Activated naive CD8-positive, alpha-beta T cell treated with anti-CD3 and anti-CD28 coated beads, Interleukin-2, amount 50 U/mL, for 24 hours (primary cell): ENCODE measurements at regions not wholly inside any gene's neighbourhood (a gene's known extent, or its start where the extent isn't known, plus 50 kb on each side); places are given as distances from the start of the nearest gene placed in this dataset.
A peak's percentile ranks its signal among the peaks of the same experiment; 100 is the strongest.

Experiments used
- ATAC-seq: fragments of 150-1000 bp; cut with Tn5 transposase; one replicate; pipeline ENCODE4 v1.10.0; 2021
- DNase-seq: peaks from one replicate; pipeline ENCODE4 v3.0.0; 2021
- H3K27ac Mint-ChIP-seq: one replicate; pipeline ENCODE4 v1.8.0; 2021; ENCODE audit warnings: mild to moderate bottlenecking, mixed read lengths
- H3K27me3 Mint-ChIP-seq: one replicate; pipeline ENCODE4 v1.8.0; 2021; ENCODE audit warnings: mixed read lengths
- H3K36me3 Mint-ChIP-seq: one replicate; pipeline ENCODE4 v1.8.0; 2021; ENCODE audit warnings: low read depth, mixed read lengths
- H3K4me1 Mint-ChIP-seq: one replicate; pipeline ENCODE4 v1.8.0; 2021; ENCODE audit warnings: mixed read lengths
- H3K4me3 Mint-ChIP-seq: one replicate; pipeline ENCODE4 v1.8.0; 2021; ENCODE audit warnings: mild to moderate bottlenecking, moderate library complexity, mixed read lengths
- H3K9me3 Mint-ChIP-seq: one replicate; pipeline ENCODE4 v1.8.0; 2021; ENCODE audit warnings: mixed read lengths

DNA sequence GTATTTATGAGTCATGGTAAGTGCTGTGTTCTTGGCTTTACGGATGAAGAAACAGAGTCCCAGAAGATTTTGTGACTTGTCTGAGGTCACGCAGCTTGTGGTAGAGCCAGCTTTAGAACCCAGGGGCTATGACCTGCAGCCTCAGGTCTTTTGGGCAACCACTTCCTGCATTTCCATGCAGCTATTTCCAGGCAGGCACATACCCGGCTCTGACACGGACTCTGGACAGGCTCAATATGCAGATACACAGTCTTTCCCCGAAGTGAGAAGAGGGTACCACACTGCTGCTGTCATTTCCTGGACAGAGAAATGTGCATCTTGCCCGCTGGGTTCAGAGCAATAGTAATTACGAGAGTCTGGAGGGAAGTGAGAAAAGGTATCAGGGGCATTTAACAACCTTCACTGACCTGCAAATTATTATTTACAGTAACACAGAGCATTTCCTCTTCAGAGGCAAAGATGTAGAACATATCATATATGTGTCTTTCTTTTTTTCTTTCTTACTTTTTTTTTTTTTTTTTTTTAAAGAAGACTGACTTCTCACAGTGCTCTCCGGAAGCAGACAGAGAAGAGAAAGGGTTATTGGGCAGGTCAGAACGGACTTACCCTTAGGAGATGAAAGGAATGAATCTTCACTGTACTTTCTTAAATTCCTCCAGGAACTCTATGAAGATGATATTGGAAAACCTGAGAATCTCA lies 185.1 kb downstream of the CLIC5 start:
- Mint-ChIP-seq H3K4me3 (peak overlapping the region; percentile 77), H3K36me3 (peaks cover 10% of the 10 kb centered on the region), H3K27ac (peak overlapping the region; percentile 83), H3K27me3 (peaks cover 3% of the 10 kb centered on the region), H3K4me1 (peaks cover 66% of the 10 kb centered on the region), H3K9me3 (no peaks in the 10 kb centered on the region)
- DNase-seq (peak; percentile 65), ATAC-seq (peak; percentile 91)

GRCh38 chr6:45829873-45830272 lies 185.8 kb downstream of the CLIC5 start:
- Mint-ChIP-seq H3K27ac (peak overlapping the region; percentile 83), H3K4me3 (peak overlapping the region; percentile 77), H3K9me3 (no peaks in the 10 kb centered on the region), H3K4me1 (peaks cover 59% of the 10 kb centered on the region), H3K36me3 (peaks cover 10% of the 10 kb centered on the region), H3K27me3 (peaks cover 4% of the 10 kb centered on the region)
- no peak for DNase-seq
- no peak for ATAC-seq

DNA sequence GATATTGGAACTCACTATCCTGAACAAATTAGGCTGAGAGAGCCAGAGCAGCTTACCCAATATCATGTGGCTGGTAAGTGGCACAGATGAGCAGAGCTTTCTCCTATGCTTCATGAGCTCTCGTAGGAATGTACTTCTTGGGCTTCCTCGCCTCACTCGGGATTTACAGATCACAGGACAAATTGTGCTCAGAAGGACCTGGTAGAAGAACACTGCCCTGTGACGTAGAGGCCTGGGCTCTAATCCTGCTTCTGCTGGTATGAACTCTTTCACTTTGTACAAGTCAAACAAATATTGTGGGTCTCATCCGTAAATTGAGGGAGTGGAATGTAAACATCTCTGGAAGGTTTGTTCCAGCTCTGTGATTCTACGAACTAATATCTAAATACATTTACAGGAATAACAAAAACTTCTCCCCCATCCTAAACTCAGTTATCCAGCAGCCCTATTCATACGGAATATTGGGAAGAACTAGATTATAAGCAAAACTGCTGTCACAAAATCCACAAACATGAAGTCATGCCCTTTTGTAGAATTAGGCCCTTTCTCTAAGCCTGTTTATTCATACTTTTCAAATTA lies 187.6 kb downstream of the CLIC5 start:
- H3K4me3 Mint-ChIP-seq = no peak overlapping the region
- H3K27me3 Mint-ChIP-seq = peaks cover 4% of the 10 kb centered on the region
- H3K9me3 Mint-ChIP-seq = peaks cover 3% of the 10 kb centered on the region
- peaks cover 10% of the 10 kb centered on the region for H3K36me3 Mint-ChIP-seq
- DNase-seq (no peak), ATAC-seq (no peak)
- H3K4me1 Mint-ChIP-seq = peaks cover 62% of the 10 kb centered on the region
- H3K27ac Mint-ChIP-seq = no peak overlapping the region

GRCh38 chr6:45822873-45823272 lies 192.8 kb downstream of the CLIC5 start:
- H3K36me3 Mint-ChIP-seq = peaks cover 6% of the 10 kb centered on the region
- H3K27ac Mint-ChIP-seq = peak overlapping the region; percentile 75
- ATAC-seq (peak; percentile 89), DNase-seq (no peak)
- H3K27me3 Mint-ChIP-seq = peaks cover 4% of the 10 kb centered on the region
- H3K4me3 Mint-ChIP-seq = peak overlapping the region; percentile 6
- peaks cover 19% of the 10 kb centered on the region for H3K9me3 Mint-ChIP-seq
- peaks cover 48% of the 10 kb centered on the region for H3K4me1 Mint-ChIP-seq

DNA sequence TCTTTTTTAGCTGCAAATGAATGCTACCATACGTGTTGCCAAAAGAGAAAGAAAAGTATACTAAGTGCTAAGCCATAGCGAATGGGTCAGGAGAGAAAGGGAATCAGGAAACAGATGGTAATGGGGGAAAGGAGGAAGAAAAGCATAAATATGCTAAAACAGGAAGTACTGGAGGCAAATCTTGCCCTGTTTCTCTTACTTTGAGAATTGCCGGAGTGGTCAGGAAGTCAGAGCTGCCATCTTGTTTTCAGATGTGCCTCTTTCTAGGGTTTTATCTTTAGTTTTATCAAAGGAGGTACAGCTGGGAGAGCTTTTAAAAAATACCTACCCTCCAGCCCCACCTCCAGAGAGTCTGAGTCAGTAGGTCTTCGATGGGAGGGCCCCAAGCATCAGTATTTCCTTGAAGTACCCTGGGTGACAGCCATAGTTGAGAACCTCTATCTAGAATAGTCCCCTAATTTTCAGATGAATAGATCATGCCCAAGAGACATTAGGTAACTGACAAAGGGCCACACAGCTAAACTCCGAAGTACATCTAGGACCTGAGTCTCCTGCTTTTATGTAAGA lies 193.3 kb downstream of the CLIC5 start:
- peak; percentile 84 for ATAC-seq
- peaks cover 48% of the 10 kb centered on the region for H3K4me1 Mint-ChIP-seq
- peaks cover 4% of the 10 kb centered on the region for H3K27me3 Mint-ChIP-seq
- H3K4me3 Mint-ChIP-seq = peak overlapping the region; percentile 60
- peak; percentile 25 for DNase-seq
- peaks cover 6% of the 10 kb centered on the region for H3K36me3 Mint-ChIP-seq
- peak overlapping the region; percentile 75 for H3K27ac Mint-ChIP-seq
- H3K9me3 Mint-ChIP-seq = peaks cover 19% of the 10 kb centered on the region

- H3K27me3 Mint-ChIP-seq = peaks cover 6% of the 10 kb centered on the region
- DNase-seq = no peak
- peaks cover 3% of the 10 kb centered on the region for H3K36me3 Mint-ChIP-seq
- H3K4me3 Mint-ChIP-seq = no peak overlapping the region
- no peak overlapping the region for H3K27ac Mint-ChIP-seq
- peaks cover 45% of the 10 kb centered on the region for H3K4me1 Mint-ChIP-seq
- no peak for ATAC-seq
- peaks cover 19% of the 10 kb centered on the region for H3K9me3 Mint-ChIP-seq
Measured at GRCh38 chr6:45818655-45819054, 197.0 kb downstream of the CLIC5 start.

- H3K4me1 Mint-ChIP-seq = peaks cover 26% of the 10 kb centered on the region
- DNase-seq = no peak
- peak overlapping the region; percentile 7 for H3K27ac Mint-ChIP-seq
- H3K36me3 Mint-ChIP-seq = peaks cover 3% of the 10 kb centered on the region
- ATAC-seq = no peak
- no peak overlapping the region for H3K4me3 Mint-ChIP-seq
- H3K27me3 Mint-ChIP-seq = peaks cover 6% of the 10 kb centered on the region
- peaks cover 12% of the 10 kb centered on the region for H3K9me3 Mint-ChIP-seq
Measured at GRCh38 chr6:45816674-45817297, 198.9 kb downstream of the CLIC5 start.

DNA sequence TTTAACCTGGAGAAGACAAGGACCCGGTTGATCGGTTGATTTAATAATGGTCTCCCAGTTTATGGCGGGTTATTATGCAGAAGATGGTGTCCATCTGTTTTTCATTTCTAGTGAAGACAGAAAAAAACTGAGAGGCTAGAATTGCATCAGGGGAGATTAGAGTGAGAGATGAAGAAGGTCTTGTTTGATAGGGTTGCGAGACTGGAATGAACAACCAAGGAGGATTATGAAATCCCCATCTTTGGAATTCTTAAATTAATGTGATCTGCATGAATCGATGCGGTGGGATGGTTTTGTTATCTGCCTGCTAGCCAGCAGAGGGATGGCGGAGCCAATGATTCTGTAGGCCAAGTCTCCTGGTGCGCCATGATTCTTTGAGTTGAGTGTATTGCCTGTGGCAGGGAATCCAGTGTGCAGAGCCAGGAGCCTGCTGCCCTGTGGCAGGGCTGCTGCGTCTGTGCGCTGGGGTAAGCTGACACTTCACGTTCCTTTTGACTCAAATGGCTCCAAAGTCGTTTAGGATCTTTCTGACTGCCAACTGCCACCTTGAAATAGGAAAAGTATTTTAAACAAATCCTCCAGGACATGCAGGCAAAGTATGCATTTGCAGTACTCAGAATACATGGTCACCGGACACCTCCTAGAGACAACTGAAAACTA lies 200.1 kb downstream of the CLIC5 start:
- no peak for DNase-seq
- ATAC-seq = no peak
- H3K4me1 Mint-ChIP-seq = peaks cover 16% of the 10 kb centered on the region
- H3K27me3 Mint-ChIP-seq = peaks cover 6% of the 10 kb centered on the region
- no peak overlapping the region for H3K4me3 Mint-ChIP-seq
- H3K36me3 Mint-ChIP-seq = peaks cover 3% of the 10 kb centered on the region
- H3K9me3 Mint-ChIP-seq = peaks cover 7% of the 10 kb centered on the region
- no peak overlapping the region for H3K27ac Mint-ChIP-seq

DNA sequence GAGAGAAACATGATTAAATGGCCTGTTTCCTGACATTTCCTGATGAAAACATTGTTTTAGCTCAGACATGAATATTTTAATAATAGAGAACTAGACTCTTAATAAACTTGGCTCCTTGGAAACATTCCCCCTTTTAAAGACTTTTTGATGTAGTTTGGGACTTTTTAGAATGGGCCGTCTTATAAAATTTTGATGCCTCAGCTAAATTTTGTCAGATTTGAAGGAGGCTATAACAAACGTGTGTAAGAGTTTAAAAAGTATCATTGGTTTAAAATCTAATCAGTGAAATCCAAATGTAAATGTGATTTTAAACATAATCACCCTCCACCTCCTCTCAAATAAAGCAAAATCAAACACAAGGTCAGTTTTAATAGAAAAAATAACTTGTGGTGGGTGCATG lies 200.9 kb downstream of the CLIC5 start:
- Mint-ChIP-seq H3K27me3 (peaks cover 9% of the 10 kb centered on the region), H3K4me3 (no peak overlapping the region), H3K27ac (no peak overlapping the region), H3K36me3 (peaks cover 3% of the 10 kb centered on the region), H3K4me1 (peaks cover 13% of the 10 kb centered on the region), H3K9me3 (peaks cover 7% of the 10 kb centered on the region)
- ATAC-seq (no peak), DNase-seq (no peak)

GRCh38 chr6:45813943-45814342 lies 201.7 kb downstream of the CLIC5 start:
- H3K4me3 Mint-ChIP-seq = no peak overlapping the region
- peaks cover 7% of the 10 kb centered on the region for H3K9me3 Mint-ChIP-seq
- H3K4me1 Mint-ChIP-seq = peaks cover 13% of the 10 kb centered on the region
- H3K36me3 Mint-ChIP-seq = peaks cover 3% of the 10 kb centered on the region
- ATAC-seq (no peak), DNase-seq (no peak)
- H3K27ac Mint-ChIP-seq = no peak overlapping the region
- H3K27me3 Mint-ChIP-seq = peaks cover 13% of the 10 kb centered on the region

DNA sequence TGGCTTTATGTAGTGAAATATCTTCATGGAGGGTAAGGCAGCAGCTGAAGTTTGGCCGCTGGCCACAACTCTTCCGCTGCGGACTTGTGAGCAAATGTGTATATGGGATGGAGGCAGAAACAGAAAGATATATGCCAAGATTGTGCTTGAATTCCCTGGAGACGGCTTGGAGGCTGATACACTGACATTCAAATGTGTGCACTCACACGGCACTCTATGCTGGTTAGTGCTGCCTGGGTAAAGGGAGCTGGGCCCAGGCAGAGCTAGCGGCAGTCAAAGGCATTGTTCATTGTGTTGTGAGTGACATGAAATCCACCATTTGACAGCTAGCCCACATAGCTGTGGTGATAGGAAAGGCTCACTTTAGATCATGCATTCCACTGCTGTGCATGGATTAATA lies 202.7 kb downstream of the CLIC5 start:
- Mint-ChIP-seq H3K27me3 (peaks cover 15% of the 10 kb centered on the region), H3K36me3 (no peaks in the 10 kb centered on the region), H3K27ac (peak overlapping the region; percentile 6), H3K4me3 (no peak overlapping the region), H3K9me3 (peaks cover under 1% of the 10 kb centered on the region), H3K4me1 (peaks cover 13% of the 10 kb centered on the region)
- no peak for ATAC-seq
- no peak for DNase-seq

DNA sequence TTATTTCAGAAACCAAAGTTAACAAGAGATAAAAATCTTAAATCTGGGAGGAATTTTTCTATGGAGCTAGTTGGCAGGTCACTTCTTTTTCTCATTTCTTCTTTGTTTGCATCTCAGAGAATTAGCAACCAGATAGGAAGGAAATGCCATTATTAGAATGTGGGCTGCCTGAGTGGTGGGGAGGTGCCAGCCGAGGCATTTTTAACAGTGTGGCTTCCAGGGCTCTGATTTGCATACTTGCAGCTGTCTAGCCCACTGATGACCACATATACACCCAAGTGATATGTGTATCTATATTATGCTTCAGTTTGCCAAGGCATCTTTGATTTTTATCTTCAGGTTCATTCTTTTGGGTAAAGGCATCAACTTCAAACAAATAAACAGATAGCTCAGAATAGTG lies 206.7 kb downstream of the CLIC5 start:
- H3K9me3 Mint-ChIP-seq = no peaks in the 10 kb centered on the region
- H3K27me3 Mint-ChIP-seq = peaks cover 11% of the 10 kb centered on the region
- H3K36me3 Mint-ChIP-seq = no peaks in the 10 kb centered on the region
- no peak overlapping the region for H3K4me3 Mint-ChIP-seq
- H3K4me1 Mint-ChIP-seq = peaks cover under 1% of the 10 kb centered on the region
- no peak overlapping the region for H3K27ac Mint-ChIP-seq
- no peak for ATAC-seq
- DNase-seq = no peak

DNA sequence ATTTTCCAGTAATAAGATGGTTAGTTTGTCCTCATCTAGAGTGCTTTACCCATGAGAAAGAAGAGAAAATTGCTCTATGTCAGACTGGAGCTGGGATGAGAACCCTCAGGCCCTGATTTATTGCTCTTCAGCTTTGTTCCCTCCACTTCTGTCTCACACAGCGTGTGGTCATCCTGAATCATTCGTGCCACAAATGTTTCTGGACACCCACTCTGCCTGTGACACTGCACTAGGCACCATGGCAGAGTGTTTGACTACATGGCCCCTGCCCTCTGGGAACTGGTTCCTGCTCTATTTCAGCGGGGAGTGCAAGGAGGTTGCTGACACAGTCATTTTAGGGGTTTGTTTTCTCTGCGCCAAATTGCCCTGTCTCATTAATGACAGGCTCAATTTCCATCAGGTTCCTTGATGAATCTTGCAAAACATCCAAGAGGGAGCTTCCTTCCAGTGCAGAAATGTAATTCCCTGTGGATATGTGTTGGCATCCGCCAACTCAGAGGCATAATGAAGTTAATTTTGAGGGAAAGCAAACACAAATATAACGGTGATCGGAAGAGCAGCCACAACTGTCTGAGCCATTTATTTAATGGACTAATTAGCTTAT lies 207.5 kb downstream of the CLIC5 start:
- DNase-seq (no peak), ATAC-seq (no peak)
- Mint-ChIP-seq H3K36me3 (no peaks in the 10 kb centered on the region), H3K27ac (no peak overlapping the region), H3K4me3 (no peak overlapping the region), H3K4me1 (no peaks in the 10 kb centered on the region), H3K9me3 (no peaks in the 10 kb centered on the region), H3K27me3 (peaks cover 11% of the 10 kb centered on the region)

- Mint-ChIP-seq H3K27ac (no peak overlapping the region), H3K4me3 (no peak overlapping the region), H3K27me3 (peaks cover 11% of the 10 kb centered on the region), H3K4me1 (no peaks in the 10 kb centered on the region), H3K36me3 (no peaks in the 10 kb centered on the region), H3K9me3 (no peaks in the 10 kb centered on the region)
- DNase-seq (no peak), ATAC-seq (no peak)
Measured at GRCh38 chr6:45807311-45808041, 208.2 kb downstream of the CLIC5 start.
